ENCODE measurements at regions not wholly inside any gene's neighbourhood (a gene's known extent, or its start where the extent isn't known, plus 50 kb on each side); places are given as distances from the start of the nearest gene placed in this dataset.

DNA sequence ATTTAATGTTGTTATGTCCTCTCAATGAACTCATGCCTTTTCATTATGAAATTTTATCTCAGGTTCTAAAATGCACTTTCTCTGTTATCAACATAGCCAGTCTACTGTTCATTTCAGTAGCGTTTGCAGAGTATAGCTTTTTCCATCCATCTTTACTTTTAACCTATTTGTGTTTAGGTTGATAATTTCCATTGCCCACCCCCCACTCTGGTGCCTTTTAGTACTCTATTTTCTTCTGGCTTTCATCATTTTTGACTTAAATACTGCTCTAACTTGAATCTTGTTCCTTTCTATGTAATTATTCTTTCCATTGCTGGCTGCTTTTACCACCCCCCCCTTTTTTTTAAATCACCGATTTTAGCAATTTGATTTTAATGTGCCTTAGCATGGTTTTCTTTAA is 585.0 kb upstream of the LRATD1 start:
- Histone ChIP-seq H3K36me3 (ENCODE audit: control insufficient read depth in 2 of 2, extremely low read depth in 1 of 2, insufficient read depth in 2 of 2, low read length in 2 of 2) (no peaks in the 10 kb centered on the region), H3K9me1 (ENCODE audit: control insufficient read depth, extremely low read depth, insufficient read depth, low read length) (no peaks in the 10 kb centered on the region), H3K4me2 (ENCODE audit: control insufficient read depth, extremely low read depth, insufficient read depth, low read depth, low read length) (no peak overlapping the region), H3K4me3 (ENCODE audit: control insufficient read depth in 2 of 3, extremely low read depth in 1 of 3, insufficient read depth in 2 of 3, low read depth in 1 of 3, low read length in 3 of 3) (no peak overlapping the region), H4K20me1 (ENCODE audit: control insufficient read depth, extremely low read depth, insufficient read depth, low read length) (no peaks in the 10 kb centered on the region), H3K4me1 (ENCODE audit: control insufficient read depth, extremely low read depth, insufficient read depth, low read length) (no peaks in the 10 kb centered on the region), H3K27ac (ENCODE audit: control insufficient read depth, insufficient read depth, low read length) (no peak overlapping the region), H3K9ac (ENCODE audit: control insufficient read depth, extremely low read depth, insufficient read depth, low read length) (no peak overlapping the region), H3K79me2 (ENCODE audit: control insufficient read depth, insufficient read depth, low read length) (no peaks in the 10 kb centered on the region), H3K9me3 (ENCODE audit: control insufficient read depth, low read depth, low read length) (no peaks in the 10 kb centered on the region), H2AFZ (ENCODE audit: control insufficient read depth, low read length) (no peak overlapping the region), H3K27me3 (ENCODE audit: control insufficient read depth, extremely low read depth, insufficient read depth, low read length) (no peaks in the 10 kb centered on the region)
- FAIRE-seq, result no peak
- TF ChIP-seq EZH2 (IDR thresholded peaks at IDR 0.05; ENCODE audit: low read length), result no peak
- TF ChIP-seq, protein P1, sequence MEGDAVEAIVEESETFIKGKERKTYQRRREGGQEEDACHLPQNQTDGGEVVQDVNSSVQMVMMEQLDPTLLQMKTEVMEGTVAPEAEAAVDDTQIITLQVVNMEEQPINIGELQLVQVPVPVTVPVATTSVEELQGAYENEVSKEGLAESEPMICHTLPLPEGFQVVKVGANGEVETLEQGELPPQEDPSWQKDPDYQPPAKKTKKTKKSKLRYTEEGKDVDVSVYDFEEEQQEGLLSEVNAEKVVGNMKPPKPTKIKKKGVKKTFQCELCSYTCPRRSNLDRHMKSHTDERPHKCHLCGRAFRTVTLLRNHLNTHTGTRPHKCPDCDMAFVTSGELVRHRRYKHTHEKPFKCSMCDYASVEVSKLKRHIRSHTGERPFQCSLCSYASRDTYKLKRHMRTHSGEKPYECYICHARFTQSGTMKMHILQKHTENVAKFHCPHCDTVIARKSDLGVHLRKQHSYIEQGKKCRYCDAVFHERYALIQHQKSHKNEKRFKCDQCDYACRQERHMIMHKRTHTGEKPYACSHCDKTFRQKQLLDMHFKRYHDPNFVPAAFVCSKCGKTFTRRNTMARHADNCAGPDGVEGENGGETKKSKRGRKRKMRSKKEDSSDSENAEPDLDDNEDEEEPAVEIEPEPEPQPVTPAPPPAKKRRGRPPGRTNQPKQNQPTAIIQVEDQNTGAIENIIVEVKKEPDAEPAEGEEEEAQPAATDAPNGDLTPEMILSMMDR (optimal IDR thresholded peaks at IDR 0.05 in 1 of 3, IDR thresholded peaks at IDR 0.05 in 1 of 3, conservative IDR thresholded peaks at IDR 0.05 in 1 of 3; ENCODE audit: extremely low read depth in 1 of 3, insufficient read depth in 2 of 3, low read length in 3 of 3), result no peak
- dilution Hi-C loops (cut with MboI; ENCODE audit: extremely low pct_ligation_motif_present, low sequenced_read_pairs), result no loop called here
- no peak for DNase-seq (ENCODE audit: low read depth, low spot score)

GRCh38 chr2:14051401-14051800 is 581.1 kb upstream of the LRATD1 start:
- H3K27me3 ChIP-seq (ENCODE audit: control insufficient read depth, extremely low read depth, insufficient read depth, low read length), result no peaks in the 10 kb centered on the region
- DNase-seq (ENCODE audit: low read depth, low spot score), result no peak
- H3K4me3 ChIP-seq (ENCODE audit: control insufficient read depth in 2 of 3, extremely low read depth in 1 of 3, insufficient read depth in 2 of 3, low read depth in 1 of 3, low read length in 3 of 3), result no peak overlapping the region
- H3K4me1 ChIP-seq (ENCODE audit: control insufficient read depth, extremely low read depth, insufficient read depth, low read length), result no peaks in the 10 kb centered on the region
- dilution Hi-C loops (cut with MboI; ENCODE audit: extremely low pct_ligation_motif_present, low sequenced_read_pairs), result no loop called here
- TF ChIP-seq EZH2 (IDR thresholded peaks at IDR 0.05; ENCODE audit: low read length), result no peak
- TF ChIP-seq, protein P1 (optimal IDR thresholded peaks at IDR 0.05 in 1 of 3, IDR thresholded peaks at IDR 0.05 in 1 of 3, conservative IDR thresholded peaks at IDR 0.05 in 1 of 3; ENCODE audit: extremely low read depth in 1 of 3, insufficient read depth in 2 of 3, low read length in 3 of 3), result no peak
- H3K9me3 ChIP-seq (ENCODE audit: control insufficient read depth, low read depth, low read length), result no peaks in the 10 kb centered on the region
- no peaks in the 10 kb centered on the region for H4K20me1 ChIP-seq (ENCODE audit: control insufficient read depth, extremely low read depth, insufficient read depth, low read length)
- H3K36me3 ChIP-seq (ENCODE audit: control insufficient read depth in 2 of 2, extremely low read depth in 1 of 2, insufficient read depth in 2 of 2, low read length in 2 of 2), result no peaks in the 10 kb centered on the region
- no peaks in the 10 kb centered on the region for H3K79me2 ChIP-seq (ENCODE audit: control insufficient read depth, insufficient read depth, low read length)
- H3K27ac ChIP-seq (ENCODE audit: control insufficient read depth, insufficient read depth, low read length), result no peak overlapping the region
- H2AFZ ChIP-seq (ENCODE audit: control insufficient read depth, low read length), result no peak overlapping the region
- no peak overlapping the region for H3K9ac ChIP-seq (ENCODE audit: control insufficient read depth, extremely low read depth, insufficient read depth, low read length)
- no peak for FAIRE-seq
- no peaks in the 10 kb centered on the region for H3K9me1 ChIP-seq (ENCODE audit: control insufficient read depth, extremely low read depth, insufficient read depth, low read length)
- no peak overlapping the region for H3K4me2 ChIP-seq (ENCODE audit: control insufficient read depth, extremely low read depth, insufficient read depth, low read depth, low read length)
